ENCODE measurements at regions not wholly inside any gene's neighbourhood (a gene's known extent, or its start where the extent isn't known, plus 50 kb on each side); places are given as distances from the start of the nearest gene placed in this dataset.

DNA sequence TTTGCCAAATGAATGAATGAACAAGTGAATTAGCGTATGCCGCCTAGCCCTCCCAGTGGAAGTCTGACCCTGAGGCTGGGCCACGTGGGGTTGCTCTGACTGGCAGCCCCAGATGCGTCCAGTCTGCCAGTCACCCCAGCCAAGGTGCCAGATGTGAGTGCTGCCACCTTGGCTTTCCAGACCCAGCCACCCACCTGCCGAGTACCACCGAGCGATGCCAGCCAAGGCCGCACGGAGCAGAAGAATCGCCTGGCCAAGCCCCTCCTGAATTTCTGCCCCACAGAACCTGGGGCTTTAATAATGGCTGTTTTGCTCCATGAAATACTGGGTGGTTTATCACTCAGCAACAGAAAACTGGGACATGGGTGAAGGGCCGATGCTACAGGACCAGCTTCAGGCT, 59.3 kb downstream of the ADRA2C start:
- DNase-seq (no peak), ATAC-seq (no peak)
- H3K27me3 ChIP-seq = peaks cover 0 to 17% (median 6%) of the 10 kb centered on the region in 3 donors
- intact Hi-C loops (cut with DNase I; ENCODE audit: low total_unique reads) (no loop called here), in situ Hi-C loops (cut with MboI; ENCODE audit: low sequenced_read_pairs in 4 of 4) (no loop called here)
- no peaks in the 10 kb centered on the region for H3K36me3 ChIP-seq
- TF ChIP-seq POLR2A (IDR thresholded peaks at IDR 0.05) = no peak
- TF ChIP-seq, protein P1, sequence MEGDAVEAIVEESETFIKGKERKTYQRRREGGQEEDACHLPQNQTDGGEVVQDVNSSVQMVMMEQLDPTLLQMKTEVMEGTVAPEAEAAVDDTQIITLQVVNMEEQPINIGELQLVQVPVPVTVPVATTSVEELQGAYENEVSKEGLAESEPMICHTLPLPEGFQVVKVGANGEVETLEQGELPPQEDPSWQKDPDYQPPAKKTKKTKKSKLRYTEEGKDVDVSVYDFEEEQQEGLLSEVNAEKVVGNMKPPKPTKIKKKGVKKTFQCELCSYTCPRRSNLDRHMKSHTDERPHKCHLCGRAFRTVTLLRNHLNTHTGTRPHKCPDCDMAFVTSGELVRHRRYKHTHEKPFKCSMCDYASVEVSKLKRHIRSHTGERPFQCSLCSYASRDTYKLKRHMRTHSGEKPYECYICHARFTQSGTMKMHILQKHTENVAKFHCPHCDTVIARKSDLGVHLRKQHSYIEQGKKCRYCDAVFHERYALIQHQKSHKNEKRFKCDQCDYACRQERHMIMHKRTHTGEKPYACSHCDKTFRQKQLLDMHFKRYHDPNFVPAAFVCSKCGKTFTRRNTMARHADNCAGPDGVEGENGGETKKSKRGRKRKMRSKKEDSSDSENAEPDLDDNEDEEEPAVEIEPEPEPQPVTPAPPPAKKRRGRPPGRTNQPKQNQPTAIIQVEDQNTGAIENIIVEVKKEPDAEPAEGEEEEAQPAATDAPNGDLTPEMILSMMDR (IDR thresholded peaks at IDR 0.05 in 4 of 5, conservative IDR thresholded peaks at IDR 0.05 in 1 of 5) = no peak
- no peaks in the 10 kb centered on the region for H3K9me3 ChIP-seq
- H3K27ac ChIP-seq = no peak overlapping the region
- no peak overlapping the region for H3K4me3 ChIP-seq
- no peaks in the 10 kb centered on the region for H3K4me1 ChIP-seq

DNA sequence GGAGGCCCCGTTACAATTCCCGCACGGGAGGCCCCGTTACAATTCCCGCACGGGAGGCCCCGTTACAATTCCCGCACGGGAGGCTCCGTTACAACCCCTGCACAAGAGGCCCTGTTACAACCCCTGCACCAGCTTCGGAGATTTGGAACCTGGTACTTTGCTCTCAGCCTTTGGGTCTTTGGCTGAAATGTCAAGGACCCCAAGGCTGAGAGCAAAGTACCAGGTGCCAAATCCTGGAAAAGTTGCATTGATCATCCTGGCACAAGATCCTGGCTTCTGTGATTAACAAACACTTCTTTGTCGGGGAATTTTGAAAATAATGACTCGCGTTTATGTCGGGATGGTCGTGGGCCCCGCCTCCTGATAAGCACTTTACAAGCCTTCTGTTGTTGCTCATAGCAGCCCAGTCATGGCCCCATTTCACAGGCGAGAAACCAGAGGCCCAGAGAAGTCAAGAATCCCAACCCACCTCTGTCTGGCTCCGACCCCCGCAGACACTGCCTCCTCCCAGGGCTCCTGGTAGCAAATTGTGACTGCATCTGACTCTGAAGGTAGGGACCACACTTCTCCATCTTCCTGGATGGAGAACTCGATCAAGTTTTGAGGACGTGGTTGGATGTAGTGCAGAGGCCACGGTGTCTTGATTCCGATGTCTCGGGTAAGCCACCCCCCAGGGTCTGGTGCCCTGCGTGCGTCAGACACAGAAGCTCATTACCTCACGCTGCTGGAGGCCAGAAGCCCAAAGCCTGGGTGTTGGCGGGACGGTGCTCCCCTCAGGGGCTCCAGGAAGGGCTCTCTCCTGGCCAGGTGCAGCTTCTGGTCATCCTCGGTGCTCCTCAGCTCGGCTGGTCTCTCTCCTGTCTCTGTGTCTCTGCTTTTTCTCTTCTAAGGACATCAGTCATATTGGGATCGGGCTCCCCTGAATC, 60.3 kb downstream of the ADRA2C start:
- in situ Hi-C loops (cut with MboI; ENCODE audit: low sequenced_read_pairs in 4 of 4) (no loop called here), intact Hi-C loops (cut with DNase I; ENCODE audit: low total_unique reads) (no loop called here)
- no peaks in the 10 kb centered on the region for H3K36me3 ChIP-seq
- no peaks in the 10 kb centered on the region for H3K4me1 ChIP-seq
- H3K9me3 ChIP-seq = no peaks in the 10 kb centered on the region
- DNase-seq (no peak), ATAC-seq (no peak)
- peaks cover 0 to 16% (median 5%) of the 10 kb centered on the region in 3 donors for H3K27me3 ChIP-seq
- no peak for TF ChIP-seq POLR2A (IDR thresholded peaks at IDR 0.05)
- TF ChIP-seq, protein P1 (IDR thresholded peaks at IDR 0.05 in 4 of 5, conservative IDR thresholded peaks at IDR 0.05 in 1 of 5) = no peak
- no peak overlapping the region for H3K27ac ChIP-seq
- no peak overlapping the region for H3K4me3 ChIP-seq

DNA sequence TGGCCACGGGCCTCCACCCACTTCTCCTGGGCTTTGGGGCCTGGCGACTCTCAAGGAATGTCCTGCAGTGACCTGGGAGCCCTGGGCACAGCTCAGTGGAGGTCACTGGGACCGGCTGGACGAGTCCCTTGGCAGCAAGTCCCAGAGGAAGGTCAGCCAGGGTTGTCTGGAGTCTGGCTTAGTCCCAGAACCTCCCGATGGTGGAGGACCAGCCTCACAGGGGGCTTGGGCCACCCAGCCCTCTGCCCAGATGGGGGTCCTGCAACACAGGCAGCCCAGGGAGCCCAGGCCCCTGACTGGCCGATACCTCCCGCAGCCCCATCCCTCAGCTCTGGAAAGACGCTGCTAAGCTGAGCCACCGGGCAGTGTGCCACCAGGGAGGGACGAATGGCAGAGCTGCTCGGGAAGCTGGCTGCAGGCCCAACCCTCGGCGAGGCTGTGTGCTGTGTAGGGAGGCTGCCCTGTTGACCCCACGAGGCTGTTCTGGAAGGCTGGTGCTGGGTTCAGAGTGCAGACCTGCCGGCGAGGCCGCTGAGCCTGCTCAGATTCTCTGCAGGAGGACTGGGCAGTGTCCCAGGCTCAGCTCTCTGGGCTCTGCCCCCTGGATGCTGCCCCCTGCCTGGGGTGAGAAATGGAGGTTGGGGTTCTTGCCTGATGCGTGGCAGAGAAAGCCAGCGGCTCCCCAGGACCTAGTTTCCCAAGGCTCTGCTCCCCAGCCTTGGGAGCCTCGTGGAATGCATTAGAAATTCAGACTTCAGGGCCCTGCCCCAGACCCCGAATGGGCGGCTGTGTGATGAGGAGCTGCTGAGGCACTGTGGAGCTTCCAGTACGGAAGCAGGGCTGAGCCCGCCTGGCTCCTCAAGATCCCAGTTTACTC, 61.7 kb downstream of the ADRA2C start:
- no peak overlapping the region for H3K4me3 ChIP-seq

DNA sequence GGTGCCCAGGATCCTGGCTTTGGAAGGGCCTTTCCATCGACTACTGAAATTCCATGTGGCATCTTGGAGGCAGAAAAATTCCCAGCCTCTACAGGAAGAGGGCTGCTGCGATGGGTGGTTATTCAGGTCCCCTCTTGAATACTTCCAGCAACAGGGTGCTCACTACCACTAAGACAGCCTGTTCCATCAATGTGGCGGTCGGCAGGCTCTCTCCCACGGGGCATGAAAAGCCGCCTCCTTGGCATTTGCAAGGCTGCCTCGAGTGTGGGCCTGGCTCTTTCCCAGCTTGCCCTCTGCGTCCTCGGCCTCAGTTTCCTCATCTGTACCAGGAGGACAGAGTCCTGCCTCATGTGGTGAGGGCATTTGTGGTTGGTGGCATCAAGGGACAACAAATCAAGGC, 62.4 kb downstream of the ADRA2C start:
- Histone ChIP-seq H3K4me1 (no peaks in the 10 kb centered on the region), H3K4me3 (no peak overlapping the region), H3K9me3 (no peaks in the 10 kb centered on the region), H3K36me3 (no peaks in the 10 kb centered on the region), H3K27me3 (peaks cover 0 to 12% (median 0%) of the 10 kb centered on the region in 3 donors), H3K27ac (no peak overlapping the region)
- intact Hi-C loops (cut with DNase I; ENCODE audit: low total_unique reads) (no loop called here), in situ Hi-C loops (cut with MboI; ENCODE audit: low sequenced_read_pairs in 4 of 4) (no loop called here)
- ATAC-seq (no peak), DNase-seq (no peak)
- no peak for TF ChIP-seq POLR2A (IDR thresholded peaks at IDR 0.05)
- TF ChIP-seq, protein P1 (IDR thresholded peaks at IDR 0.05 in 4 of 5, conservative IDR thresholded peaks at IDR 0.05 in 1 of 5) = no peak

More for the DNA sequence above, 61.7 kb downstream of the ADRA2C start:
- TF ChIP-seq, protein P1 (IDR thresholded peaks at IDR 0.05 in 4 of 5, conservative IDR thresholded peaks at IDR 0.05 in 1 of 5) = no peak
- TF ChIP-seq POLR2A (IDR thresholded peaks at IDR 0.05) = no peak
- peaks cover 0 to 13% (median 0%) of the 10 kb centered on the region in 3 donors for H3K27me3 ChIP-seq
- no peaks in the 10 kb centered on the region for H3K4me1 ChIP-seq
- no peak overlapping the region for H3K27ac ChIP-seq
- intact Hi-C loops (cut with DNase I; ENCODE audit: low total_unique reads) = no loop called here
- in situ Hi-C loops (cut with MboI; ENCODE audit: low sequenced_read_pairs in 4 of 4) = no loop called here
- no peaks in the 10 kb centered on the region for H3K36me3 ChIP-seq
- no peaks in the 10 kb centered on the region for H3K9me3 ChIP-seq
- ATAC-seq = no peak
- no peak for DNase-seq

Measured in gastrocnemius medialis (tissue), 4 donors.